ENCODE measurements at regions not wholly inside any gene's neighbourhood (a gene's known extent, or its start where the extent isn't known, plus 50 kb on each side); places are given as distances from the start of the nearest gene placed in this dataset.
"Not testable (repeated sequence)": the region's sequence is repeated elsewhere in the genome, so short reads cannot be mapped to it uniquely, and the experiment has no call there.

GRCh38 chr3:3372210-3372777 is 192.8 kb upstream of the CRBN start:
- H3K27me3 ChIP-seq (replicated peaks), result no peaks in the 10 kb centered on the region
- no peaks in the 10 kb centered on the region for H3K36me3 ChIP-seq
- H3K4me1 ChIP-seq (replicated peaks), result no peaks in the 10 kb centered on the region
- no peak overlapping the region for H3K27ac ChIP-seq
- no peak overlapping the region for H3K4me3 ChIP-seq
- no peaks in the 10 kb centered on the region for H3K9me3 ChIP-seq (replicated peaks)
- no peak for DNase-seq (ENCODE audit: low read depth in 1 of 2, low spot score in 2 of 2)

GRCh38 chr3:3368306-3368705 is 188.8 kb upstream of the CRBN start:
- H3K36me3 ChIP-seq, result no peaks in the 10 kb centered on the region
- H3K4me1 ChIP-seq (replicated peaks), result no peaks in the 10 kb centered on the region
- H3K9me3 ChIP-seq (replicated peaks), result no peaks in the 10 kb centered on the region
- no peak overlapping the region for H3K4me3 ChIP-seq
- no peaks in the 10 kb centered on the region for H3K27me3 ChIP-seq (replicated peaks)
- DNase-seq (ENCODE audit: low read depth in 1 of 2, low spot score in 2 of 2), result no peak
- no peak overlapping the region for H3K27ac ChIP-seq

GRCh38 chr3:3366386-3366785 is 186.9 kb upstream of the CRBN start:
- Histone ChIP-seq H3K36me3 (no peaks in the 10 kb centered on the region), H3K27ac (no peak overlapping the region), H3K4me3 (no peak overlapping the region)

GRCh38 chr3:3365716-3366115 is 186.2 kb upstream of the CRBN start:
- no peak overlapping the region for H3K4me3 ChIP-seq
- no peaks in the 10 kb centered on the region for H3K27me3 ChIP-seq (replicated peaks)

More at GRCh38 chr3:3366386-3366785, 186.9 kb upstream of the CRBN start:
- Histone ChIP-seq H3K9me3 (replicated peaks) (no peaks in the 10 kb centered on the region), H3K4me1 (replicated peaks) (no peaks in the 10 kb centered on the region), H3K27me3 (replicated peaks) (no peaks in the 10 kb centered on the region)
- DNase-seq (ENCODE audit: low read depth in 1 of 2, low spot score in 2 of 2), result no peak

GRCh38 chr3:3356846-3357245 is 177.4 kb upstream of the CRBN start:
- no peak for DNase-seq (ENCODE audit: low read depth in 1 of 2, low spot score in 2 of 2)
- no peaks in the 10 kb centered on the region for H3K4me1 ChIP-seq (replicated peaks)
- no peak overlapping the region for H3K27ac ChIP-seq
- no peaks in the 10 kb centered on the region for H3K27me3 ChIP-seq (replicated peaks)
- no peak overlapping the region for H3K4me3 ChIP-seq
- no peaks in the 10 kb centered on the region for H3K36me3 ChIP-seq
- no peaks in the 10 kb centered on the region for H3K9me3 ChIP-seq (replicated peaks)

More at GRCh38 chr3:3365716-3366115, 186.2 kb upstream of the CRBN start:
- Histone ChIP-seq H3K9me3 (replicated peaks) (no peaks in the 10 kb centered on the region), H3K27ac (no peak overlapping the region), H3K4me1 (replicated peaks) (no peaks in the 10 kb centered on the region), H3K36me3 (no peaks in the 10 kb centered on the region)
- DNase-seq (ENCODE audit: low read depth in 1 of 2, low spot score in 2 of 2), result no peak

- Histone ChIP-seq H3K27ac (no peak overlapping the region), H3K27me3 (replicated peaks) (no peaks in the 10 kb centered on the region), H3K36me3 (no peaks in the 10 kb centered on the region), H3K4me1 (replicated peaks) (no peaks in the 10 kb centered on the region), H3K9me3 (replicated peaks) (no peaks in the 10 kb centered on the region), H3K4me3 (no peak overlapping the region)
- DNase-seq (ENCODE audit: low read depth in 1 of 2, low spot score in 2 of 2), result no peak
Measured at GRCh38 chr3:3355442-3355841, 176.0 kb upstream of the CRBN start.

GRCh38 chr3:3353153-3353552 is 173.7 kb upstream of the CRBN start:
- no peak for DNase-seq (ENCODE audit: low read depth in 1 of 2, low spot score in 2 of 2)
- H3K9me3 ChIP-seq (replicated peaks), result no peaks in the 10 kb centered on the region
- H3K27ac ChIP-seq, result no peak overlapping the region
- H3K4me1 ChIP-seq (replicated peaks), result no peaks in the 10 kb centered on the region
- no peaks in the 10 kb centered on the region for H3K27me3 ChIP-seq (replicated peaks)
- H3K36me3 ChIP-seq, result no peaks in the 10 kb centered on the region
- no peak overlapping the region for H3K4me3 ChIP-seq

GRCh38 chr3:3351226-3351625 is 171.7 kb upstream of the CRBN start:
- no peak overlapping the region for H3K27ac ChIP-seq
- no peak overlapping the region for H3K4me3 ChIP-seq
- H3K36me3 ChIP-seq, result no peaks in the 10 kb centered on the region
- H3K27me3 ChIP-seq (replicated peaks), result no peaks in the 10 kb centered on the region
- no peaks in the 10 kb centered on the region for H3K4me1 ChIP-seq (replicated peaks)
- DNase-seq (ENCODE audit: low read depth in 1 of 2, low spot score in 2 of 2), result no peak
- no peaks in the 10 kb centered on the region for H3K9me3 ChIP-seq (replicated peaks)

- H3K27ac ChIP-seq; H3K9me3 ChIP-seq (replicated peaks); H3K4me3 ChIP-seq; DNase-seq (ENCODE audit: low read depth in 1 of 2, low spot score in 2 of 2); H3K27me3 ChIP-seq (replicated peaks); H3K36me3 ChIP-seq; H3K4me1 ChIP-seq (replicated peaks): not testable (repeated sequence)
Measured at GRCh38 chr3:3347056-3347455, 167.6 kb upstream of the CRBN start.

GRCh38 chr3:3346556-3346955 is 167.1 kb upstream of the CRBN start:
- Histone ChIP-seq H3K4me3 (no peak overlapping the region), H3K9me3 (replicated peaks) (no peaks in the 10 kb centered on the region), H3K27ac (no peak overlapping the region), H3K27me3 (replicated peaks) (no peaks in the 10 kb centered on the region), H3K4me1 (replicated peaks) (no peaks in the 10 kb centered on the region), H3K36me3 (no peaks in the 10 kb centered on the region)
- no peak for DNase-seq (ENCODE audit: low read depth in 1 of 2, low spot score in 2 of 2)

GRCh38 chr3:3342141-3342540 is 162.7 kb upstream of the CRBN start:
- Histone ChIP-seq H3K4me3 (no peak overlapping the region), H3K27ac (no peak overlapping the region), H3K27me3 (replicated peaks) (no peaks in the 10 kb centered on the region), H3K36me3 (no peaks in the 10 kb centered on the region), H3K4me1 (replicated peaks) (no peaks in the 10 kb centered on the region), H3K9me3 (replicated peaks) (no peaks in the 10 kb centered on the region)
- DNase-seq (ENCODE audit: low read depth in 1 of 2, low spot score in 2 of 2), result no peak

- no peaks in the 10 kb centered on the region for H3K4me1 ChIP-seq (replicated peaks)
- no peaks in the 10 kb centered on the region for H3K9me3 ChIP-seq (replicated peaks)
- H3K36me3 ChIP-seq, result no peaks in the 10 kb centered on the region
- H3K27me3 ChIP-seq (replicated peaks), result no peaks in the 10 kb centered on the region
- no peak overlapping the region for H3K4me3 ChIP-seq
- DNase-seq (ENCODE audit: low read depth in 1 of 2, low spot score in 2 of 2), result no peak
- no peak overlapping the region for H3K27ac ChIP-seq
Measured at GRCh38 chr3:3340965-3341895, 161.7 kb upstream of the CRBN start.

- Histone ChIP-seq H3K27ac (no peak overlapping the region), H3K9me3 (replicated peaks) (no peaks in the 10 kb centered on the region), H3K36me3 (no peaks in the 10 kb centered on the region), H3K27me3 (replicated peaks) (no peaks in the 10 kb centered on the region), H3K4me3 (no peak overlapping the region), H3K4me1 (replicated peaks) (no peaks in the 10 kb centered on the region)
- no peak for DNase-seq (ENCODE audit: low read depth in 1 of 2, low spot score in 2 of 2)
Measured at GRCh38 chr3:3340526-3340925, 161.0 kb upstream of the CRBN start.

- H3K27me3 ChIP-seq (replicated peaks), result no peaks in the 10 kb centered on the region
- no peak overlapping the region for H3K4me3 ChIP-seq
- no peaks in the 10 kb centered on the region for H3K4me1 ChIP-seq (replicated peaks)
- DNase-seq (ENCODE audit: low read depth in 1 of 2, low spot score in 2 of 2), result no peak
- H3K36me3 ChIP-seq, result no peaks in the 10 kb centered on the region
- no peaks in the 10 kb centered on the region; the same call in 1 of the 2 replicates for H3K9me3 ChIP-seq (replicated peaks)
- no peak overlapping the region for H3K27ac ChIP-seq
Measured at GRCh38 chr3:3335903-3336302, 156.4 kb upstream of the CRBN start.
